Activated CD8-positive, alpha-beta T cell treated with anti-CD3 and anti-CD28 coated beads, Interleukin-2, amount 10 ng/mL, durations not matched to agents 7 days and 5 days (primary cell): ENCODE measurements at regions not wholly inside any gene's neighbourhood (a gene's known extent, or its start where the extent isn't known, plus 50 kb on each side); places are given as distances from the start of the nearest gene placed in this dataset.

Source experiments
- ATAC-seq: fragments of 150-1000 bp; cut with Tn5 transposase; one replicate; pipeline ENCODE4 v1.10.0; 2021; ENCODE audit warnings: moderate library complexity
- CTCF ChIA-PET: fragments of 350-600 bp; sonication (Branson Sonifier 250); formaldehyde crosslinking; loops from one replicate; lab custom pipeline; 2021; ENCODE audit warnings: antibody characterized with exemption; lab: Charles Lee
- POLR2A ChIA-PET: fragments of 350-600 bp; sonication (Branson Sonifier 250); formaldehyde crosslinking; loops from one replicate; lab custom pipeline; 2021; ENCODE audit warnings: antibody characterized with exemption; lab: Charles Lee
- DNase-seq: peaks from one replicate; pipeline ENCODE4 v3.0.0-alpha.2; 2020
- H3K27ac Mint-ChIP-seq: one replicate; pipeline ENCODE4 v1.8.0; 2021; ENCODE audit warnings: mild to moderate bottlenecking, mixed read lengths
- H3K27me3 Mint-ChIP-seq: one replicate; pipeline ENCODE4 v1.8.0; 2021; ENCODE audit warnings: low read depth, mixed read lengths
- H3K36me3 Mint-ChIP-seq: one replicate; pipeline ENCODE4 v1.8.0; 2021; ENCODE audit warnings: low read depth, mixed read lengths
- H3K4me1 Mint-ChIP-seq: one replicate; pipeline ENCODE4 v1.8.0; 2021; ENCODE audit warnings: low read depth, mixed read lengths
- H3K4me3 Mint-ChIP-seq: one replicate; pipeline ENCODE4 v1.8.0; 2021; ENCODE audit warnings: mild to moderate bottlenecking, mixed read lengths
- H3K9me3 Mint-ChIP-seq: one replicate; pipeline ENCODE4 v1.8.0; 2022; ENCODE audit warnings: mixed read lengths; ENCODE audit not compliant: insufficient read depth

- ChIA-PET POLR2A (no interaction called here), CTCF (no interaction called here)
- Mint-ChIP-seq H3K4me1 (no peaks in the 10 kb centered on the region), H3K27me3 (no peaks in the 10 kb centered on the region), H3K9me3 (no peaks in the 10 kb centered on the region), H3K27ac (no peak overlapping the region), H3K36me3 (no peaks in the 10 kb centered on the region), H3K4me3 (no peak overlapping the region)
- no peak for DNase-seq
- no peak for ATAC-seq
Measured at GRCh38 chr4:111546881-111547280, 598.4 kb upstream of the FAM241A start.

- Mint-ChIP-seq H3K9me3 (no peaks in the 10 kb centered on the region), H3K27me3 (no peaks in the 10 kb centered on the region), H3K27ac (no peak overlapping the region), H3K36me3 (no peaks in the 10 kb centered on the region), H3K4me3 (no peak overlapping the region), H3K4me1 (no peaks in the 10 kb centered on the region)
- POLR2A ChIA-PET = no interaction called here
- ATAC-seq (no peak), DNase-seq (no peak)
- CTCF ChIA-PET = no interaction called here
Measured at GRCh38 chr4:111556141-111556781, 589.0 kb upstream of the FAM241A start.

GRCh38 chr4:111556851-111557250, 588.4 kb upstream of the FAM241A start:
- no peak for ATAC-seq
- H3K4me1 Mint-ChIP-seq = no peaks in the 10 kb centered on the region
- ChIA-PET POLR2A (no interaction called here), CTCF (no interaction called here)
- H3K9me3 Mint-ChIP-seq = no peaks in the 10 kb centered on the region
- H3K27me3 Mint-ChIP-seq = no peaks in the 10 kb centered on the region
- H3K36me3 Mint-ChIP-seq = no peaks in the 10 kb centered on the region
- DNase-seq = no peak
- H3K27ac Mint-ChIP-seq = no peak overlapping the region
- H3K4me3 Mint-ChIP-seq = no peak overlapping the region

- no peak for ATAC-seq
- H3K4me3 Mint-ChIP-seq = no peak overlapping the region
- H3K4me1 Mint-ChIP-seq = no peaks in the 10 kb centered on the region
- no peak overlapping the region for H3K27ac Mint-ChIP-seq
- H3K36me3 Mint-ChIP-seq = no peaks in the 10 kb centered on the region
- POLR2A ChIA-PET = no interaction called here
- no peak for DNase-seq
- CTCF ChIA-PET = no interaction called here
- H3K9me3 Mint-ChIP-seq = no peaks in the 10 kb centered on the region
- H3K27me3 Mint-ChIP-seq = no peaks in the 10 kb centered on the region
Measured at GRCh38 chr4:111562826-111563225, 582.4 kb upstream of the FAM241A start.

GRCh38 chr4:111572470-111572869, 572.8 kb upstream of the FAM241A start:
- no peaks in the 10 kb centered on the region for H3K27me3 Mint-ChIP-seq
- H3K27ac Mint-ChIP-seq = no peak overlapping the region
- no peaks in the 10 kb centered on the region for H3K9me3 Mint-ChIP-seq
- no peak overlapping the region for H3K4me3 Mint-ChIP-seq
- POLR2A ChIA-PET = no interaction called here
- ATAC-seq (no peak), DNase-seq (no peak)
- CTCF ChIA-PET = no interaction called here
- H3K36me3 Mint-ChIP-seq = no peaks in the 10 kb centered on the region
- no peaks in the 10 kb centered on the region for H3K4me1 Mint-ChIP-seq

- ATAC-seq (no peak), DNase-seq (no peak)
- Mint-ChIP-seq H3K27ac (no peak overlapping the region), H3K4me3 (no peak overlapping the region), H3K9me3 (no peaks in the 10 kb centered on the region), H3K36me3 (no peaks in the 10 kb centered on the region), H3K27me3 (no peaks in the 10 kb centered on the region), H3K4me1 (no peaks in the 10 kb centered on the region)
- ChIA-PET POLR2A (no interaction called here), CTCF (no interaction called here)
Measured at GRCh38 chr4:111573386-111573785, 571.9 kb upstream of the FAM241A start.

- ChIA-PET CTCF (no interaction called here), POLR2A (no interaction called here)
- no peak for DNase-seq
- Mint-ChIP-seq H3K27ac (no peak overlapping the region), H3K9me3 (peaks cover 5% of the 10 kb centered on the region), H3K4me3 (no peak overlapping the region), H3K4me1 (no peaks in the 10 kb centered on the region), H3K27me3 (no peaks in the 10 kb centered on the region), H3K36me3 (no peaks in the 10 kb centered on the region)
- no peak for ATAC-seq
Measured at GRCh38 chr4:111579767-111580166, 565.5 kb upstream of the FAM241A start.

- ATAC-seq (no peak), DNase-seq (no peak)
- H3K4me3 Mint-ChIP-seq = no peak overlapping the region
- no peak overlapping the region for H3K27ac Mint-ChIP-seq
- H3K9me3 Mint-ChIP-seq = no peaks in the 10 kb centered on the region
- CTCF ChIA-PET = no interaction called here
- H3K36me3 Mint-ChIP-seq = no peaks in the 10 kb centered on the region
- H3K4me1 Mint-ChIP-seq = no peaks in the 10 kb centered on the region
- POLR2A ChIA-PET = no interaction called here
- no peaks in the 10 kb centered on the region for H3K27me3 Mint-ChIP-seq
Measured at GRCh38 chr4:111595456-111595855, 549.8 kb upstream of the FAM241A start.

- H3K4me3 Mint-ChIP-seq = no peak overlapping the region
- no peaks in the 10 kb centered on the region for H3K4me1 Mint-ChIP-seq
- no peak for DNase-seq
- CTCF ChIA-PET = no interaction called here
- no peaks in the 10 kb centered on the region for H3K9me3 Mint-ChIP-seq
- H3K36me3 Mint-ChIP-seq = no peaks in the 10 kb centered on the region
- no peaks in the 10 kb centered on the region for H3K27me3 Mint-ChIP-seq
- H3K27ac Mint-ChIP-seq = no peak overlapping the region
- POLR2A ChIA-PET = no interaction called here
- no peak for ATAC-seq
Measured at GRCh38 chr4:111596491-111596890, 548.8 kb upstream of the FAM241A start.

- H3K4me1 Mint-ChIP-seq = no peaks in the 10 kb centered on the region
- DNase-seq (no peak), ATAC-seq (no peak)
- H3K4me3 Mint-ChIP-seq = no peak overlapping the region
- no peaks in the 10 kb centered on the region for H3K27me3 Mint-ChIP-seq
- CTCF ChIA-PET = no interaction called here
- H3K9me3 Mint-ChIP-seq = no peaks in the 10 kb centered on the region
- no peaks in the 10 kb centered on the region for H3K36me3 Mint-ChIP-seq
- no peak overlapping the region for H3K27ac Mint-ChIP-seq
- POLR2A ChIA-PET = no interaction called here
Measured at GRCh38 chr4:111601671-111602070, 543.6 kb upstream of the FAM241A start.

- CTCF ChIA-PET = no interaction called here
Measured at GRCh38 chr4:111602848-111603247, 542.4 kb upstream of the FAM241A start.

GRCh38 chr4:111605111-111605510, 540.1 kb upstream of the FAM241A start:
- Mint-ChIP-seq H3K9me3 (no peaks in the 10 kb centered on the region), H3K4me3 (no peak overlapping the region), H3K27me3 (no peaks in the 10 kb centered on the region), H3K27ac (no peak overlapping the region), H3K36me3 (no peaks in the 10 kb centered on the region), H3K4me1 (no peaks in the 10 kb centered on the region)
- DNase-seq = no peak
- CTCF ChIA-PET = no interaction called here
- ATAC-seq = no peak
- POLR2A ChIA-PET = no interaction called here

More at GRCh38 chr4:111602848-111603247, 542.4 kb upstream of the FAM241A start:
- Mint-ChIP-seq H3K27ac (no peak overlapping the region), H3K9me3 (no peaks in the 10 kb centered on the region), H3K27me3 (no peaks in the 10 kb centered on the region), H3K4me1 (no peaks in the 10 kb centered on the region), H3K36me3 (no peaks in the 10 kb centered on the region), H3K4me3 (no peak overlapping the region)
- no peak for DNase-seq
- no peak for ATAC-seq
- POLR2A ChIA-PET = no interaction called here

- Mint-ChIP-seq H3K27me3 (no peaks in the 10 kb centered on the region), H3K4me1 (no peaks in the 10 kb centered on the region), H3K27ac (no peak overlapping the region), H3K36me3 (no peaks in the 10 kb centered on the region), H3K9me3 (no peaks in the 10 kb centered on the region), H3K4me3 (no peak overlapping the region)
- DNase-seq (no peak), ATAC-seq (no peak)
- ChIA-PET CTCF (no interaction called here), POLR2A (no interaction called here)
Measured at GRCh38 chr4:111610681-111611080, 534.6 kb upstream of the FAM241A start.
